Smooth muscle cell (in vitro differentiated cells): ENCODE measurements at regions not wholly inside any gene's neighbourhood (a gene's known extent, or its start where the extent isn't known, plus 50 kb on each side); places are given as distances from the start of the nearest gene placed in this dataset.
"Not testable (repeated sequence)": the region's sequence is repeated elsewhere in the genome, so short reads cannot be mapped to it uniquely, and the experiment has no call there.

ENCODE experiments used
- DNase-seq: peaks from one replicate; lab custom pipeline; 2025; ENCODE audit not compliant: unreplicated experiment; lab: John Stamatoyannopoulos, UW
- H2AFZ ChIP-seq: fragments of 200-600 bp; sonication (generic); 2 replicates; pipeline ENCODE4 v1.6.0; 2016; ENCODE audit warnings: antibody characterized with exemption, low read depth, mild to moderate bottlenecking
- H3F3A ChIP-seq: fragments of 200-600 bp; sonication (generic); 2 replicates; pipeline ENCODE4 v1.6.0; 2017; ENCODE audit warnings: antibody characterized with exemption, low read depth
- H3K27ac ChIP-seq: fragments of 200-600 bp; sonication (generic); 2 replicates; pipeline ENCODE4 v1.5.1; 2016; ENCODE audit warnings: low read depth, mild to moderate bottlenecking
- H3K27me3 ChIP-seq: fragments of 200-600 bp; sonication (generic); 2 replicates; pipeline ENCODE4 v1.6.1; 2016; ENCODE audit warnings: low read depth, mild to moderate bottlenecking
- H3K36me3 ChIP-seq: fragments of 200-600 bp; sonication (generic); 2 replicates; pipeline ENCODE4 v1.5.1; 2016; ENCODE audit warnings: low read depth
- H3K4me1 ChIP-seq: fragments of 200-600 bp; sonication (generic); 2 replicates; pipeline ENCODE4 v1.5.1; 2016; ENCODE audit warnings: low read depth
- H3K4me2 ChIP-seq: fragments of 200-600 bp; sonication (generic); 2 replicates; pipeline ENCODE4 v1.6.0; 2016; ENCODE audit warnings: mild to moderate bottlenecking
- H3K4me3 ChIP-seq: fragments of 200-600 bp; sonication (generic); 2 replicates; pipeline ENCODE4 v1.5.1; 2016; ENCODE audit warnings: mild to moderate bottlenecking
- H3K79me2 ChIP-seq: fragments of 200-600 bp; sonication (generic); 2 replicates; pipeline ENCODE4 v1.6.0; 2016; ENCODE audit warnings: low read depth, mild to moderate bottlenecking
- H3K9ac ChIP-seq: fragments of 200-600 bp; sonication (generic); 2 replicates; pipeline ENCODE4 v1.6.0; 2016; ENCODE audit warnings: low read depth
- H3K9me3 ChIP-seq: fragments of 200-600 bp; sonication (generic); replicated peaks from 2 replicates; pipeline ENCODE4 v1.5.1; 2016; ENCODE audit warnings: low read depth
- H4K20me1 ChIP-seq: fragments of 200-600 bp; sonication (generic); 2 replicates; pipeline ENCODE4 v1.6.0; 2016; ENCODE audit warnings: low read depth
- WGBS: methylation state at CpG from one replicate; pipeline ENCODE4 v1.1.7; 2016; ENCODE audit warnings: low lambda C conversion rate; 5-methylcytosine and 5-hydroxymethylcytosine counted together

GRCh38 chr7:72266-73057 lies 119.9 kb upstream of the FAM20C start:
- not testable (repeated sequence) for H3K4me1 ChIP-seq, H3K9ac ChIP-seq, H3K27me3 ChIP-seq, H3K9me3 ChIP-seq, H4K20me1 ChIP-seq, H3K36me3 ChIP-seq, H3F3A ChIP-seq, H3K4me3 ChIP-seq, H3K27ac ChIP-seq, H3K79me2 ChIP-seq, H2AFZ ChIP-seq, H3K4me2 ChIP-seq, DNase-seq
- 84% methylated on average over 17 of the region's 17 CpGs for WGBS

GRCh38 chr7:73058-73331 lies 119.4 kb upstream of the FAM20C start:
- 86% methylated on average over 1 of the region's 5 CpGs for WGBS
- not testable (repeated sequence) for DNase-seq, H3K4me2 ChIP-seq, H3K9ac ChIP-seq, H4K20me1 ChIP-seq, H3K27me3 ChIP-seq, H3K9me3 ChIP-seq, H3K27ac ChIP-seq, H2AFZ ChIP-seq, H3K4me1 ChIP-seq, H3F3A ChIP-seq, H3K4me3 ChIP-seq, H3K79me2 ChIP-seq, H3K36me3 ChIP-seq

GRCh38 chr7:74008-74540 lies 118.3 kb upstream of the FAM20C start:
- DNase-seq, H3K4me3 ChIP-seq: not testable (repeated sequence)

GRCh38 chr7:75511-75910 lies 116.9 kb upstream of the FAM20C start:
- H3K79me2 ChIP-seq, H4K20me1 ChIP-seq, H3F3A ChIP-seq: not testable (repeated sequence)

More at GRCh38 chr7:74008-74540, 118.3 kb upstream of the FAM20C start:
- 52% methylated on average over 3 of the region's 4 CpGs for WGBS
- not testable (repeated sequence) for H3F3A ChIP-seq, H3K36me3 ChIP-seq, H3K27ac ChIP-seq, H2AFZ ChIP-seq, H3K9me3 ChIP-seq, H4K20me1 ChIP-seq, H3K9ac ChIP-seq, H3K79me2 ChIP-seq, H3K4me2 ChIP-seq, H3K4me1 ChIP-seq, H3K27me3 ChIP-seq

GRCh38 chr7:76202-76601 lies 116.2 kb upstream of the FAM20C start:
- H3K9ac ChIP-seq, H3K36me3 ChIP-seq, H3K79me2 ChIP-seq, H3K4me1 ChIP-seq, H3K4me2 ChIP-seq, H4K20me1 ChIP-seq, H3F3A ChIP-seq, H3K9me3 ChIP-seq, H2AFZ ChIP-seq, H3K4me3 ChIP-seq, H3K27me3 ChIP-seq, H3K27ac ChIP-seq, DNase-seq: not testable (repeated sequence)
- 91% methylated on average over 6 of the region's 11 CpGs for WGBS

More at GRCh38 chr7:75511-75910, 116.9 kb upstream of the FAM20C start:
- not testable (repeated sequence) for DNase-seq, H3K4me3 ChIP-seq, H3K4me2 ChIP-seq, H3K4me1 ChIP-seq, H2AFZ ChIP-seq, H3K9ac ChIP-seq, H3K27me3 ChIP-seq, H3K9me3 ChIP-seq, H3K27ac ChIP-seq, H3K36me3 ChIP-seq
- 93% methylated on average over 13 of the region's 13 CpGs for WGBS

- not testable (repeated sequence) for H3K27me3 ChIP-seq, H3K27ac ChIP-seq, H3K9ac ChIP-seq, DNase-seq, H3F3A ChIP-seq, H4K20me1 ChIP-seq, H3K4me2 ChIP-seq, H3K9me3 ChIP-seq, H3K4me1 ChIP-seq, H3K79me2 ChIP-seq, H3K4me3 ChIP-seq, H2AFZ ChIP-seq, H3K36me3 ChIP-seq
- 40% methylated on average over 7 of the region's 11 CpGs for WGBS
Measured at GRCh38 chr7:76829-77395, 115.5 kb upstream of the FAM20C start.

GRCh38 chr7:78862-79261 lies 113.5 kb upstream of the FAM20C start:
- 94% methylated on average over 5 of the region's 7 CpGs for WGBS
- not testable (repeated sequence) for DNase-seq, H3K4me3 ChIP-seq, H3K27ac ChIP-seq, H3K4me2 ChIP-seq, H4K20me1 ChIP-seq, H3F3A ChIP-seq, H3K79me2 ChIP-seq, H3K9ac ChIP-seq, H3K27me3 ChIP-seq, H3K9me3 ChIP-seq, H2AFZ ChIP-seq, H3K4me1 ChIP-seq, H3K36me3 ChIP-seq

- not testable (repeated sequence) for H3K79me2 ChIP-seq, H3K36me3 ChIP-seq, H3K4me2 ChIP-seq, H2AFZ ChIP-seq, H3K9me3 ChIP-seq, H3K27ac ChIP-seq, H3F3A ChIP-seq, H3K27me3 ChIP-seq, DNase-seq, H3K4me1 ChIP-seq, H3K4me3 ChIP-seq, H4K20me1 ChIP-seq, H3K9ac ChIP-seq
- WGBS = 92% methylated on average over 8 of the region's 15 CpGs
Measured at GRCh38 chr7:79400-80055, 112.8 kb upstream of the FAM20C start.
